Hepatocyte (in vitro differentiated cells): ENCODE measurements at regions not wholly inside any gene's neighbourhood (a gene's known extent, or its start where the extent isn't known, plus 50 kb on each side); places are given as distances from the start of the nearest gene placed in this dataset.

Experiments used
- DNase-seq: peaks from one replicate; pipeline ENCODE4 v3.0.0-alpha.2; 2016; ENCODE audit warnings: low spot score
- H2AFZ ChIP-seq: fragments of 200-600 bp; sonication (generic); 2 replicates; pipeline ENCODE4 v1.6.0; 2016; ENCODE audit warnings: antibody characterized with exemption, mild to moderate bottlenecking
- H3K27ac ChIP-seq: fragments of 200-600 bp; sonication (generic); 2 replicates; pipeline ENCODE4 v1.5.1; 2016; ENCODE audit warnings: mild to moderate bottlenecking
- H3K27me3 ChIP-seq: fragments of 200-600 bp; sonication (generic); 2 replicates; pipeline ENCODE4 v1.6.1; 2016
- H3K36me3 ChIP-seq: fragments of 200-600 bp; sonication (generic); replicated peaks from 2 replicates; pipeline ENCODE4 v1.5.1; 2016; ENCODE audit warnings: low read depth; ENCODE audit not compliant: insufficient read depth
- H3K4me1 ChIP-seq: fragments of 200-600 bp; sonication (generic); 2 replicates; pipeline ENCODE4 v1.5.1; 2016; ENCODE audit warnings: mild to moderate bottlenecking, moderate library complexity; ENCODE audit not compliant: insufficient read depth
- H3K4me2 ChIP-seq: fragments of 200-600 bp; sonication (generic); 2 replicates; pipeline ENCODE4 v1.6.0; 2016
- H3K4me3 ChIP-seq: fragments of 200-600 bp; sonication (generic); 2 replicates; pipeline ENCODE4 v1.5.1; 2016; ENCODE audit warnings: mild to moderate bottlenecking
- H3K79me2 ChIP-seq: fragments of 200-600 bp; sonication (generic); 2 replicates; pipeline ENCODE4 v1.6.0; 2017; ENCODE audit warnings: mild to moderate bottlenecking
- H3K9me2 ChIP-seq: fragments of 200-600 bp; sonication (generic); replicated peaks from 2 replicates; pipeline ENCODE4 v1.6.0; 2017; ENCODE audit warnings: mild to moderate bottlenecking; ENCODE audit not compliant: insufficient read depth
- H3K9me3 ChIP-seq: fragments of 200-600 bp; sonication (generic); 2 replicates; pipeline ENCODE4 v1.5.1; 2016; ENCODE audit warnings: low read depth, mild to moderate bottlenecking
- H4K20me1 ChIP-seq: fragments of 200-600 bp; sonication (generic); 2 replicates; pipeline ENCODE4 v1.6.0; 2016; ENCODE audit warnings: mild to moderate bottlenecking; ENCODE audit not compliant: insufficient read depth, poor library complexity, severe bottlenecking
- EZH2 ChIP-seq: fragments of 200-600 bp; sonication (generic); IDR thresholded peaks from 2 replicates; pipeline ENCODE4 v1.6.1; 2016; ENCODE audit warnings: antibody characterized with exemption, mild to moderate bottlenecking, borderline replicate concordance
- EZH2phosphoT487 ChIP-seq: fragments of 200-600 bp; sonication (generic); IDR thresholded peaks from one replicate; pipeline ENCODE4 v1.6.1; 2018; ENCODE audit warnings: antibody characterized with exemption, mild to moderate bottlenecking, low read depth, moderate library complexity; ENCODE audit not compliant: unreplicated experiment, severe bottlenecking
- WGBS: methylation state at CpG from one replicate; pipeline ENCODE4 v1.1.6; 2016; ENCODE audit warnings: low lambda C conversion rate; ENCODE audit errors: missing lambda C conversion rate; 5-methylcytosine and 5-hydroxymethylcytosine counted together
- TF ChIP-seq, protein P1 (sequence below): fragments of 200-600 bp; sonication (generic); IDR thresholded peaks from 2 replicates; pipeline ENCODE4 v1.5.1; 2016; ENCODE audit warnings: antibody characterized with exemption, mild to moderate bottlenecking; ENCODE audit not compliant: poor library complexity

DNA sequence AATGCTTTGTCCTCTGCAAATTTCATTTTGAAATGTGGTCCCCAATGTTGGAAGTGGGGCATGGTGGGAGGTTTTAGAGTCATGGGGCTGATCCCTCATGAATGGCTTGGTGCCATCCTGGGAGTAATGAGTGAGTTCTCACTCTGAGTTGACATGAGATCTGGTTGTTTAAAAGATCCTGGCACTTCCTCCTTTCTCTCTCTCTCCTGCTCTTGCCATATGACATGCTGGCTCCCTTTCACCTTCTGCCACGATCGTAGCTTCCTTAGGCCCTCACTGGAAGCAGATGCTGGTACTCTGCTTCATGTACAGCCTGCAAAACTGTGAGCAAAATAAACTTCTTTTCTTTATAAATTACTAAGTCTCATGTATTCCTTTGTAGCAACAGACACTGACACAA, 262.0 kb downstream of the IL15 start:
- no peak for DNase-seq
- Histone ChIP-seq H3K79me2 (no peaks in the 10 kb centered on the region), H3K4me2 (no peak overlapping the region), H3K9me2 (no peaks in the 10 kb centered on the region), H4K20me1 (no peaks in the 10 kb centered on the region), H3K9me3 (no peaks in the 10 kb centered on the region), H3K27ac (no peak overlapping the region), H3K36me3 (no peaks in the 10 kb centered on the region), H3K4me3 (no peak overlapping the region), H2AFZ (no peak overlapping the region), H3K4me1 (no peaks in the 10 kb centered on the region), H3K27me3 (no peaks in the 10 kb centered on the region)
- WGBS, result 63% methylated on average over 2 of the region's 2 CpGs
- TF ChIP-seq, protein P1, sequence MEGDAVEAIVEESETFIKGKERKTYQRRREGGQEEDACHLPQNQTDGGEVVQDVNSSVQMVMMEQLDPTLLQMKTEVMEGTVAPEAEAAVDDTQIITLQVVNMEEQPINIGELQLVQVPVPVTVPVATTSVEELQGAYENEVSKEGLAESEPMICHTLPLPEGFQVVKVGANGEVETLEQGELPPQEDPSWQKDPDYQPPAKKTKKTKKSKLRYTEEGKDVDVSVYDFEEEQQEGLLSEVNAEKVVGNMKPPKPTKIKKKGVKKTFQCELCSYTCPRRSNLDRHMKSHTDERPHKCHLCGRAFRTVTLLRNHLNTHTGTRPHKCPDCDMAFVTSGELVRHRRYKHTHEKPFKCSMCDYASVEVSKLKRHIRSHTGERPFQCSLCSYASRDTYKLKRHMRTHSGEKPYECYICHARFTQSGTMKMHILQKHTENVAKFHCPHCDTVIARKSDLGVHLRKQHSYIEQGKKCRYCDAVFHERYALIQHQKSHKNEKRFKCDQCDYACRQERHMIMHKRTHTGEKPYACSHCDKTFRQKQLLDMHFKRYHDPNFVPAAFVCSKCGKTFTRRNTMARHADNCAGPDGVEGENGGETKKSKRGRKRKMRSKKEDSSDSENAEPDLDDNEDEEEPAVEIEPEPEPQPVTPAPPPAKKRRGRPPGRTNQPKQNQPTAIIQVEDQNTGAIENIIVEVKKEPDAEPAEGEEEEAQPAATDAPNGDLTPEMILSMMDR, result no peak
- TF ChIP-seq EZH2 (no peak), EZH2phosphoT487 (no peak)

DNA sequence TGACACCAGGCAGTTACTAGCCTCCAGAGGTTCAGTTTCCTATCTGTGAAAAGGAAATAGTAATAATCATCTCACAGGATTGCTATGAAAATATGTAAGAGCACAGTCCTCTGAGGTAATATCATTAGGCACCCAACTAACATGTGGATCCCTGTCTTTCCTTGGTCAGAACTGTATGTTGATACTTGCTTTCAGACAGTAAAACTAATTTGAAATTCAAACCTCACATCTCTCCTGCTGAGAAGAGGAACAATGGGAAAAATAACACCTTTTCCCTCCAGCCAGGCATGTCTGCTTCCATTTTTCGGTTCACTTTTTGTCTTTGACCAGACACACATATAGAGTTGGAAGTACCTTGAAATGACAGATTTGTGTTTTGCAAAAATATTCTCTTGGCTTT, 262.7 kb downstream of the IL15 start:
- no peak overlapping the region for H3K27ac ChIP-seq
- no peak overlapping the region for H3K4me3 ChIP-seq
- H3K4me2 ChIP-seq, result no peak overlapping the region
- no peak overlapping the region for H2AFZ ChIP-seq
- H3K9me3 ChIP-seq, result no peaks in the 10 kb centered on the region
- no peaks in the 10 kb centered on the region for H3K79me2 ChIP-seq
- no peaks in the 10 kb centered on the region for H3K9me2 ChIP-seq
- DNase-seq, result no peak
- no peaks in the 10 kb centered on the region for H3K36me3 ChIP-seq
- no peaks in the 10 kb centered on the region for H3K27me3 ChIP-seq
- TF ChIP-seq, protein P1, result no peak
- TF ChIP-seq EZH2phosphoT487, result no peak
- TF ChIP-seq EZH2, result no peak
- H4K20me1 ChIP-seq, result no peaks in the 10 kb centered on the region
- H3K4me1 ChIP-seq, result no peaks in the 10 kb centered on the region
- 41% methylated on average over 1 of the region's 1 CpG for WGBS

DNA sequence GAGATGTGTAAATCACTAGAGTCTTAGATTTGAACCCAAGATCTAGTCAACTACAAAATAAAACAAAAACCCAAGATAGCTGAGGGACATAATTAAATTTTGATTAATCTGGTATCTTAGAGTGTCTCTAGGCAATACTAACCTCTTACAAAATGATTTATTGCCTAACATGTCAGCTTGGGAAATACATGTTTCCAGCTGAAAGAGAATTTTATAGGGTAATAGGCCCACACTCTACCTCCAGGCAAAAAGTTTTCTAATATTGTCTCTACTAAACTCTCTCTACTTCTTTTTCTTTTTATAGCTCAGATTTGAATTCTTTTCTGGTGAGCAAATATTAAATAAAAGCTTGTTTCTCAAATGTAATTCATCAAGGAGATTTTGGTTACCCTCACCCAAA, 263.2 kb downstream of the IL15 start:
- TF ChIP-seq, protein P1, result no peak
- TF ChIP-seq EZH2, result no peak
- TF ChIP-seq EZH2phosphoT487, result no peak
- Histone ChIP-seq H4K20me1 (no peaks in the 10 kb centered on the region), H3K4me2 (no peak overlapping the region), H3K9me2 (no peaks in the 10 kb centered on the region), H3K79me2 (no peaks in the 10 kb centered on the region), H3K36me3 (no peaks in the 10 kb centered on the region), H3K9me3 (no peaks in the 10 kb centered on the region), H3K27ac (no peak overlapping the region), H3K4me3 (no peak overlapping the region), H3K4me1 (no peaks in the 10 kb centered on the region), H2AFZ (no peak overlapping the region), H3K27me3 (no peaks in the 10 kb centered on the region)
- DNase-seq, result no peak

DNA sequence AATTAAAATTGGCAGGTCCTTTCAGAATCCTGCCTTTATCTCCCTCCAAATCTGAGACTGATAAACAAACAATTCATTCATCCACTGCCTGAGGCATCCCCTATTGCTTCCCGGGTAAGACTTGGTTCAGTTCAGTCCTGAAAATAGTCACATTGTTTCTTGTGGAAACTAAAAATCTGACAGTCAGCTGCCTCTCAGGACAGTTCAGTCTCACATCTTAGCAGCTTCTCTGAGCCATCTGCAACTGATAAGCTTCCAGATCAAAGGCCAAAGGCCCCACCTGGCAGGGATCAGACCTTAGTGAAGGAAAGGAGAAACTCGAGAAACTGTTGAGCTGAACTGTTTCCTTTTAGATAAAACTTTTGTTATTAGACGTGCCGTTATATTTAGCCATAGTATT, 264.5 kb downstream of the IL15 start:
- 25% methylated on average over 4 of the region's 4 CpGs for WGBS
- Histone ChIP-seq H3K4me3 (no peak overlapping the region), H3K4me2 (no peak overlapping the region), H3K27ac (no peak overlapping the region), H3K9me3 (no peaks in the 10 kb centered on the region), H3K79me2 (no peaks in the 10 kb centered on the region), H3K4me1 (no peaks in the 10 kb centered on the region), H4K20me1 (no peaks in the 10 kb centered on the region), H3K27me3 (no peaks in the 10 kb centered on the region), H2AFZ (no peak overlapping the region), H3K9me2 (no peaks in the 10 kb centered on the region), H3K36me3 (no peaks in the 10 kb centered on the region)
- no peak for DNase-seq
- TF ChIP-seq EZH2 (no peak), EZH2phosphoT487 (no peak)
- TF ChIP-seq, protein P1, result no peak
